ENCODE measurements at regions not wholly inside any gene's neighbourhood (a gene's known extent, or its start where the extent isn't known, plus 50 kb on each side); places are given as distances from the start of the nearest gene placed in this dataset.

- in situ Hi-C loops (cut with MboI; ENCODE audit: low sequenced_read_pairs), result no loop called here
Measured at GRCh38 chr2:217749008-217749407, 253.8 kb downstream of the TNS1 start.

GRCh38 chr2:217746808-217747207 is 256.0 kb downstream of the TNS1 start:
- in situ Hi-C loops (cut with MboI; ENCODE audit: low sequenced_read_pairs), result no loop called here

GRCh38 chr2:217743966-217744761 is 258.6 kb downstream of the TNS1 start:
- in situ Hi-C loops (cut with MboI; ENCODE audit: low sequenced_read_pairs), result no loop called here

- in situ Hi-C loops (cut with MboI; ENCODE audit: low sequenced_read_pairs), result no loop called here
Measured at GRCh38 chr2:217743407-217743806, 259.4 kb downstream of the TNS1 start.

- in situ Hi-C loops (cut with MboI; ENCODE audit: low sequenced_read_pairs), result no loop called here
Measured at GRCh38 chr2:217742841-217743240, 260.0 kb downstream of the TNS1 start.

- in situ Hi-C loops (cut with MboI; ENCODE audit: low sequenced_read_pairs), result no loop called here
Measured at GRCh38 chr2:217742276-217742675, 260.5 kb downstream of the TNS1 start.

GRCh38 chr2:217741381-217741955 is 261.3 kb downstream of the TNS1 start:
- in situ Hi-C loops (cut with MboI; ENCODE audit: low sequenced_read_pairs), result no loop called here

- in situ Hi-C loops (cut with MboI; ENCODE audit: low sequenced_read_pairs), result no loop called here
Measured at GRCh38 chr2:217740756-217741155, 262.0 kb downstream of the TNS1 start.

GRCh38 chr2:217740178-217740577 is 262.6 kb downstream of the TNS1 start:
- in situ Hi-C loops (cut with MboI; ENCODE audit: low sequenced_read_pairs), result no loop called here

- in situ Hi-C loops (cut with MboI; ENCODE audit: low sequenced_read_pairs), result no loop called here
Measured at GRCh38 chr2:217739741-217740140, 263.1 kb downstream of the TNS1 start.

GRCh38 chr2:217738061-217738460 is 264.7 kb downstream of the TNS1 start:
- in situ Hi-C loops (cut with MboI; ENCODE audit: low sequenced_read_pairs), result no loop called here

GRCh38 chr2:217736776-217737550 is 265.8 kb downstream of the TNS1 start:
- in situ Hi-C loops (cut with MboI; ENCODE audit: low sequenced_read_pairs), result no loop called here

GRCh38 chr2:217735899-217736298 is 266.9 kb downstream of the TNS1 start:
- in situ Hi-C loops (cut with MboI; ENCODE audit: low sequenced_read_pairs), result no loop called here

- in situ Hi-C loops (cut with MboI; ENCODE audit: low sequenced_read_pairs), result no loop called here
Measured at GRCh38 chr2:217735034-217735433, 267.8 kb downstream of the TNS1 start.

- in situ Hi-C loops (cut with MboI; ENCODE audit: low sequenced_read_pairs), result no loop called here
Measured at GRCh38 chr2:217733461-217733860, 269.3 kb downstream of the TNS1 start.

- in situ Hi-C loops (cut with MboI; ENCODE audit: low sequenced_read_pairs), result no loop called here
Measured at GRCh38 chr2:217732992-217733391, 269.8 kb downstream of the TNS1 start.

- in situ Hi-C loops (cut with MboI; ENCODE audit: low sequenced_read_pairs), result no loop called here
Measured at GRCh38 chr2:217731805-217732204, 271.0 kb downstream of the TNS1 start.

- in situ Hi-C loops (cut with MboI; ENCODE audit: low sequenced_read_pairs), result no loop called here
Measured at GRCh38 chr2:217729421-217730053, 273.3 kb downstream of the TNS1 start.

GRCh38 chr2:217727801-217728200 is 275.0 kb downstream of the TNS1 start:
- in situ Hi-C loops (cut with MboI; ENCODE audit: low sequenced_read_pairs), result no loop called here

GRCh38 chr2:217725409-217725808 is 277.4 kb downstream of the TNS1 start:
- in situ Hi-C loops (cut with MboI; ENCODE audit: low sequenced_read_pairs), result no loop called here

- in situ Hi-C loops (cut with MboI; ENCODE audit: low sequenced_read_pairs), result loop anchor here (25.0 kb wide), 1 partner anchor 1037 kb away; the partner anchor contains the start of gene IGFBP5
Measured at GRCh38 chr2:217724471-217724870, 278.3 kb downstream of the TNS1 start.
